CD4-positive, alpha-beta T cell (primary cell): ENCODE measurements at regions not wholly inside any gene's neighbourhood (a gene's known extent, or its start where the extent isn't known, plus 50 kb on each side); places are given as distances from the start of the nearest gene placed in this dataset.

Source experiments
- ATAC-seq: fragments of 200-7000 bp; cut with Tn5 transposase; one replicate; pipeline ENCODE4 v1.10.0; 2022; ENCODE audit warnings: mild to moderate bottlenecking; ENCODE audit not compliant: poor library complexity
- CTCF ChIA-PET: fragments of 350-600 bp; sonication (Branson Sonifier 250); formaldehyde crosslinking; loops from one replicate; lab custom pipeline; 2021; ENCODE audit warnings: antibody characterized with exemption, inconsistent platforms; lab: Charles Lee
- POLR2A ChIA-PET: fragments of 350-600 bp; sonication (Branson Sonifier 250); formaldehyde crosslinking; loops from one replicate; lab custom pipeline; 2021; ENCODE audit warnings: antibody characterized with exemption, inconsistent platforms; lab: Charles Lee
- DNase-seq, 14 experiments: peaks; one replicate each; pipeline ENCODE4 v3.0.0-alpha.2; 2013 to 2020; ENCODE audit warnings: mixed read lengths in 2 of 14
- H3K27ac ChIP-seq, 2 donors: one replicate each; pipeline versions ENCODE4 v1.5.1 to v1.7.0; 2013; ENCODE audit warnings: low read length in 2 of 2, low read depth in 1 of 2, mild to moderate bottlenecking in 1 of 2
- H3K27me3 ChIP-seq, 2 experiments: 1 replicate in 1 of 2; 2 replicates in 1 of 2; pipeline versions ENCODE4 v1.6.1 to v1.7.0; 2013; ENCODE audit warnings: low read length in 2 of 2, control low read depth in 1 of 2, mild to moderate bottlenecking in 1 of 2, moderate library complexity in 1 of 2; ENCODE audit not compliant: insufficient read depth in 2 of 2, control insufficient read depth in 1 of 2
- H3K36me3 ChIP-seq: one replicate; pipeline ENCODE4 v1.6.1; 2013; ENCODE audit warnings: low read length, control low read depth; ENCODE audit not compliant: insufficient read depth
- H3K4me1 ChIP-seq: one replicate; pipeline ENCODE4 v1.6.1; 2013; ENCODE audit warnings: low read length, control low read depth; ENCODE audit not compliant: insufficient read depth
- H3K4me3 ChIP-seq: one replicate; pipeline ENCODE4 v1.5.1; 2013; ENCODE audit warnings: mild to moderate bottlenecking, low read length, moderate library complexity
- H3K9me3 ChIP-seq, 2 experiments: 1 replicate in 1 of 2; 2 replicates in 1 of 2; pipeline versions ENCODE4 v1.6.1 to v1.7.0; 2013; ENCODE audit warnings: low read length in 2 of 2, mild to moderate bottlenecking in 2 of 2, control low read depth in 1 of 2, moderate library complexity in 1 of 2; ENCODE audit not compliant: control insufficient read depth in 1 of 2, insufficient read depth in 1 of 2
- H3K27ac Mint-ChIP-seq: one replicate; pipeline ENCODE4 v1.8.0; 2020; ENCODE audit warnings: mixed read lengths
- H3K27me3 Mint-ChIP-seq: one replicate; pipeline ENCODE4 v1.8.0; 2021; ENCODE audit warnings: mixed read lengths
- H3K36me3 Mint-ChIP-seq: one replicate; pipeline ENCODE4 v1.8.0; 2021; ENCODE audit warnings: low read depth, mixed read lengths
- H3K4me1 Mint-ChIP-seq: one replicate; pipeline ENCODE4 v1.8.0; 2021; ENCODE audit warnings: low read depth, mixed read lengths
- H3K4me3 Mint-ChIP-seq: one replicate; pipeline ENCODE4 v1.8.0; 2020; ENCODE audit warnings: mild to moderate bottlenecking, mixed read lengths
- H3K9me3 Mint-ChIP-seq: one replicate; pipeline ENCODE4 v1.8.0; 2020; ENCODE audit warnings: mixed read lengths
- CTCF ChIP-seq: fragments of 200-600 bp; IDR thresholded peaks from one replicate; pipeline ENCODE4 v1.8.0; 2022; ENCODE audit warnings: antibody characterized with exemption, mild to moderate bottlenecking
- intact Hi-C, 2 experiments: fragments of 100-400 bp; cut with DNase I in 1 of 2; cut with micrococcal nuclease in 1 of 2; formaldehyde crosslinking; loops; one replicate each; pipeline versions ENCODE4 v1.15.1 to v1.9.0; 2023 to 2025; cut with DNase I, micrococcal nuclease

- Histone ChIP-seq H3K36me3 (no peaks in the 10 kb centered on the region), H3K27ac (no peak overlapping the region), H3K9me3 (peaks cover 0 to 3% of the 10 kb centered on the region in 2 experiments), H3K27me3 (no peaks in the 10 kb centered on the region), H3K4me3 (no peak overlapping the region), H3K4me1 (no peaks in the 10 kb centered on the region)
- H3K27ac Mint-ChIP-seq: no peak overlapping the region
- DNase-seq (no peak), ATAC-seq (no peak)
- H3K4me1 Mint-ChIP-seq: no peaks in the 10 kb centered on the region
- POLR2A ChIA-PET: no interaction called here
- H3K9me3 Mint-ChIP-seq: peaks cover 3% of the 10 kb centered on the region
- no peak overlapping the region for H3K4me3 Mint-ChIP-seq
- no peaks in the 10 kb centered on the region for H3K36me3 Mint-ChIP-seq
- intact Hi-C loops: no loop called here
- no peak for TF ChIP-seq CTCF
- CTCF ChIA-PET: no interaction called here
- no peaks in the 10 kb centered on the region for H3K27me3 Mint-ChIP-seq
Measured at GRCh38 chr6:15945593-15946159, 183.2 kb upstream of the MYLIP start.

GRCh38 chr6:15943423-15943822, 185.5 kb upstream of the MYLIP start:
- Histone ChIP-seq H3K9me3 (peaks cover 0 to 3% of the 10 kb centered on the region in 2 experiments), H3K36me3 (no peaks in the 10 kb centered on the region), H3K27me3 (no peaks in the 10 kb centered on the region), H3K4me1 (no peaks in the 10 kb centered on the region), H3K4me3 (no peak overlapping the region), H3K27ac (no peak overlapping the region)
- peaks cover 3% of the 10 kb centered on the region for H3K9me3 Mint-ChIP-seq
- H3K4me1 Mint-ChIP-seq: no peaks in the 10 kb centered on the region
- CTCF ChIA-PET: no interaction called here
- no peaks in the 10 kb centered on the region for H3K36me3 Mint-ChIP-seq
- ATAC-seq (no peak), DNase-seq (no peak)
- intact Hi-C loops: no loop called here
- POLR2A ChIA-PET: no interaction called here
- H3K27me3 Mint-ChIP-seq: no peaks in the 10 kb centered on the region
- H3K27ac Mint-ChIP-seq: no peak overlapping the region
- H3K4me3 Mint-ChIP-seq: no peak overlapping the region
- no peak for TF ChIP-seq CTCF

GRCh38 chr6:15941168-15941567, 187.7 kb upstream of the MYLIP start:
- ATAC-seq: no peak
- Histone ChIP-seq H3K4me3 (no peak overlapping the region), H3K27ac (no peak overlapping the region), H3K27me3 (no peaks in the 10 kb centered on the region), H3K36me3 (no peaks in the 10 kb centered on the region), H3K9me3 (no peaks in the 10 kb centered on the region), H3K4me1 (no peaks in the 10 kb centered on the region)
- DNase-seq: no peak
- H3K36me3 Mint-ChIP-seq: no peaks in the 10 kb centered on the region
- no peak for TF ChIP-seq CTCF
- H3K9me3 Mint-ChIP-seq: peaks cover 3% of the 10 kb centered on the region
- ChIA-PET POLR2A (no interaction called here), CTCF (no interaction called here)
- intact Hi-C loops: no loop called here
- H3K4me1 Mint-ChIP-seq: no peaks in the 10 kb centered on the region
- no peak overlapping the region for H3K27ac Mint-ChIP-seq
- no peak overlapping the region for H3K4me3 Mint-ChIP-seq
- H3K27me3 Mint-ChIP-seq: no peaks in the 10 kb centered on the region
